Breast epithelium (tissue), 3 donors: ENCODE measurements at regions not wholly inside any gene's neighbourhood (a gene's known extent, or its start where the extent isn't known, plus 50 kb on each side); places are given as distances from the start of the nearest gene placed in this dataset.

Source experiments
- POLR2AphosphoS5 ChIP-seq, 3 donors: sonication (generic); formaldehyde crosslinking; IDR thresholded peaks; one replicate each; pipeline ENCODE4 v1.6.1; 2017; ENCODE audit warnings: antibody characterized with exemption in 3 of 3
- TF ChIP-seq, protein P1 (sequence below), 3 donors: fragments of 450-650 bp; IDR thresholded peaks; one replicate each; pipeline ENCODE4 v1.5.1; 2016 to 2017; ENCODE audit warnings: antibody characterized with exemption in 3 of 3, mild to moderate bottlenecking in 3 of 3, moderate library complexity in 3 of 3

DNA sequence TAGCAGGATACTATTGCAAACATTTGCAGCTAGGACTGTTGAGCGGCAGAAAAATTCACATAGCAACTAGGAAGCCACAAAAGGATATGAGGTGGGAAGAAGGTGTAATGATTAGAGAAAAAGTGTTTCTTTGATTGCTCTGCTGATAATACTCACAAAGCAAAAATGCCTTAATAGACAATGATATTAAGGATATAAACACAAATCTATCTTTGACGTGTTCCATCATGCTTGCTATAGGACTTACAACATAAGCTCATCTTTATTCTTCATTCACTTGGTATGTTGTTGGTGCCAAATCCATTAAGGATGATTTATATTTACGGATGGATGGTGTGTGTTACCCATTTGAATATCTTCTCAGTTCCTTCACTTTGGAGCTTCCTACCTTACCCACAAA lies 309.3 kb downstream of the GPR37 start:
- TF ChIP-seq, protein P1, sequence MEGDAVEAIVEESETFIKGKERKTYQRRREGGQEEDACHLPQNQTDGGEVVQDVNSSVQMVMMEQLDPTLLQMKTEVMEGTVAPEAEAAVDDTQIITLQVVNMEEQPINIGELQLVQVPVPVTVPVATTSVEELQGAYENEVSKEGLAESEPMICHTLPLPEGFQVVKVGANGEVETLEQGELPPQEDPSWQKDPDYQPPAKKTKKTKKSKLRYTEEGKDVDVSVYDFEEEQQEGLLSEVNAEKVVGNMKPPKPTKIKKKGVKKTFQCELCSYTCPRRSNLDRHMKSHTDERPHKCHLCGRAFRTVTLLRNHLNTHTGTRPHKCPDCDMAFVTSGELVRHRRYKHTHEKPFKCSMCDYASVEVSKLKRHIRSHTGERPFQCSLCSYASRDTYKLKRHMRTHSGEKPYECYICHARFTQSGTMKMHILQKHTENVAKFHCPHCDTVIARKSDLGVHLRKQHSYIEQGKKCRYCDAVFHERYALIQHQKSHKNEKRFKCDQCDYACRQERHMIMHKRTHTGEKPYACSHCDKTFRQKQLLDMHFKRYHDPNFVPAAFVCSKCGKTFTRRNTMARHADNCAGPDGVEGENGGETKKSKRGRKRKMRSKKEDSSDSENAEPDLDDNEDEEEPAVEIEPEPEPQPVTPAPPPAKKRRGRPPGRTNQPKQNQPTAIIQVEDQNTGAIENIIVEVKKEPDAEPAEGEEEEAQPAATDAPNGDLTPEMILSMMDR (IDR thresholded peaks at IDR 0.05): no peak
- no peak for TF ChIP-seq POLR2AphosphoS5 (IDR thresholded peaks at IDR 0.05)
